GM21723 (cell line): ENCODE measurements at regions not wholly inside any gene's neighbourhood (a gene's known extent, or its start where the extent isn't known, plus 50 kb on each side); places are given as distances from the start of the nearest gene placed in this dataset.
A peak's percentile ranks its signal among the peaks of the same experiment; 100 is the strongest.
"Not testable (repeated sequence)": the region's sequence is repeated elsewhere in the genome, so short reads cannot be mapped to it uniquely, and the experiment has no call there.

Experiments
- ATAC-seq: cut with Tn5 transposase; IDR thresholded peaks from one replicate; pipeline ENCODE4 v1.9.1; 2021; ENCODE audit warnings: mild to moderate bottlenecking, moderate library complexity; ENCODE audit not compliant: unreplicated experiment

DNA sequence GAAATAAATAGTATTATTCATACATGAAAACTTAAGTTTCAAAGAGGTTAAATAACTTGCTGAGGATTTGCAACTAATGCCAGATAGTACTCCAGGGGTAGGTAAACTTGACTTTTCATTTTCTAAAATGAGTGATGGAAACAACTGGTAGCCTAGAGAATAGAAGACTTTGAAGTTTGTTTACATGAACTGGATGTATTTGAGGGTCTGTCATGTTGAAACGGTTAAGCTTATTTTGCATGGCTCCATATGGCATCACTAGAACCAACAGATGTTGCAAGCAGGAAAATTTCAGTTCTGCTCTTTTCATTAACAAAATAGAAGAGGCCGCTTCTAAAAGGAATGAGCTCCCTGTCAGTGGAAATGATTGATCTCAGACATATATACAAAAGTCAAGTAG is 105.1 kb upstream of the SGCD start:
- ATAC-seq = no peak

DNA sequence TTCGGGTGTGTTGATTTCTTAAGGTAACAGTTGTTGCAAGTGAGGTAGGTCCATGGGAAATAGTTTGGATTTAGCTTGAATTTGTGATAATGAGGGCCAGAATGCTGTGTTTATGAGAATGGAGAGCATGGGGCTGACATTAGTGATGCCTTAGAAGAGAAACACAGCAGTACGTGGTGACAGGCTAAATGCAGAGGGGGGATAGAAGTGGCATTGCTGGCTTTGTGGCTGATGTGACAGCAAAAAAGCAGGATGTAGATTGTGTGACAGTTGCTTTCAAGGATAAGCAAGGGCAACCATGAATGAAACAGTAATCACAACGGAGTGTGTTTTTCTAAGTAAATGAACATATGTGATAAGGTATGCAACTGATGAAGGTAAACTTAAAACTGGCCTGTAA is 103.4 kb upstream of the SGCD start:
- no peak for ATAC-seq

DNA sequence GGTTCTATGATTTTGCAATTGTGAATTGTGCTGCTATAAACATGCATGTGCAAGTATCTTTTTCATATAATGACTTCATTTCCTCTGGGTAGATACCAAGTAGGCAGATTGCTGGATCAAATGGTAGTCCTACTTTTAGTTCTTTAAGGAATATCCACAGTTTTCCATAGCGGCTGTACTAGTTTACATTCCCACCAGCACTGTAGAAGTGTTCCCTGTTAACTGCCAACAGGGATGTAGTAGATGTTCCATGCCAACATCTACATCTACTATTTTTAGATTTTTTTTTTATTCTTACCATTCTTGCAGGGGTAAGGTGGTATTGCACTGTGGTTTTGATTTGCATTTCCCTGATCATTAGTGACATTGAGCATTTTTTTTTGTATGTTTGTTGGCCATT is 100.5 kb upstream of the SGCD start:
- not testable (repeated sequence) for ATAC-seq

DNA sequence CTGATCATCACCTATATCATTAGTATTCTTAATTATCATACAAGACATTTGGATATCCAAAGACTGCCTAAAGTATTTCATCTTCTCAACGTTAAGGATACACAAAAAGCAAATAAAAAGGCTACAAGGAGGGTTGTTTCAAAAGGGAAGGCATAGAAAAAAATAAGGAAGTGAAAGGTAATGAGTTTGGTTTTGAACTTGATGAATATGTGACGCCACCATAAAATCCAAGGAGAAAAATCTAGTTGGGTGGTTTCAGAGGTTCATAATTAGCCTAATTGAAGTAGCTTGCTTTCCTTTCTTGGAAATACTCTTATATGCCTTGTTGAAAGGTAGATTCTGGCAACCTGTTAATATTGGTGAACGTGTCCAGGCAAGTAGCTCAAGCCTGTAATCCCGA is 96.1 kb upstream of the SGCD start:
- ATAC-seq = no peak

DNA sequence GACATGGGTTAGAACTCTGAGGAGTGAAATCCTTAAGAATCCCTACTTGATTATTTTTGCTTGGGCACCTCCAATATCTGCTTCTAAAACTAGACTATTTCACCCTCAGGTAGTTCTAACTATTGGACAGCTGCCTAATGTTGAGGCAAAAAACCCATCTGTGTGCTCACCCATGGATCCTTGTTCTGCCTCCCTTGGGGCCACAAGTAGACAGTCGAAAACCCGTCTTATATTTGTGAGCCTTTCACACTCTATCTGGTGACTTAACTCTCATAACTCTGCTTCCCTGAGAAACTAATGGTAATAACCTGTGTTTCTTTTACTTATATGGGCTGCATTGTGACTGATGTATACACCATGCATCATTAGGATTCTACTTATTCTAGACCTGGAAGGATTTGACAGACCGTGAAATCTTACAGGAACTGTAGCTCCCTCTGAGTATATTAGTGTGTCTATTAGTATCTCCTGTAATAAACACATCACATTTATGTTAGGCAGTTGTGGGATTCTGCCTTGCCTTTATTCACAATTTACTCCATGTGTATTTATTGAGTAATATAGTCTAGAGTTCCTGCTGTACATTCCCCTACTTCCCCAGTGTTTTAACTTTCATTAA is 94.6 kb upstream of the SGCD start:
- no peak for ATAC-seq

DNA sequence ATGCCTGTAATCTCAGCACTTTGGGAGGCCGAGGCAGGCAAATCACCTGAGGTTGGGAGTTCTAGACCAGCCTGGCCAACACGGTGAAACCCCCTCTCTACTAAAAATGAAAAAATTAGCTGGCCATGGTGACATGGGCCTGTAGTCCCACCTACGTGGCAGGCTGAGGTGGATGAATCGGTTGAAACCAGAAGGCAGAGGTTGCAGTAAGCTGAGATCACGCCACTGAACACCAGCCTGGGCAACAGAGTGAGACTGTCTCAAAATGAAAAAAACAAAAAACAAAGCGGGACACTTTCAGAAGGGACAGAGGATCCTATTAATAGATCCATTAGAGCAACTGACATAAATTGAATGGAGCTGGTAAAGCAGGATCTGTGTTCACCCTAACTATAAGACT is 89.6 kb upstream of the SGCD start:
- peak; percentile 88 for ATAC-seq

DNA sequence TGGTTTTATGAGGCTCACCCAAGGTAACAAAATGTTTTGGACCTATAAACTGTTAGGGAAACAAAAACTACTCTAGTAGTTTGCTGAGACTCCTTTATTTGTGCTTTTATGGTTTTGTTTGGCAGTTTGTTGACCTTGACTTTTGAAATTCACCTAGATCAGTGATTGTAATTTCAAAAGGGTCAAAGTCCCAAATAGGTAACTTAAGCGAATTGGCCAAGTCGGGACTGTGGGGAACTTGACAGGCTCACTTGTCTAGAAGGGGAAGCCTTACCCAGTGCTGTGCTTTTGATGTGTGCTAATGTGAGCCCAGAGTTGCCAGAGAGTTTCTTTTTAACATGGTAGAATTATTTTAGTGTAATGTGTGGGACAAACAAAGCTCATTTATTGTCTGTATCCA is 87.2 kb upstream of the SGCD start:
- no peak for ATAC-seq

DNA sequence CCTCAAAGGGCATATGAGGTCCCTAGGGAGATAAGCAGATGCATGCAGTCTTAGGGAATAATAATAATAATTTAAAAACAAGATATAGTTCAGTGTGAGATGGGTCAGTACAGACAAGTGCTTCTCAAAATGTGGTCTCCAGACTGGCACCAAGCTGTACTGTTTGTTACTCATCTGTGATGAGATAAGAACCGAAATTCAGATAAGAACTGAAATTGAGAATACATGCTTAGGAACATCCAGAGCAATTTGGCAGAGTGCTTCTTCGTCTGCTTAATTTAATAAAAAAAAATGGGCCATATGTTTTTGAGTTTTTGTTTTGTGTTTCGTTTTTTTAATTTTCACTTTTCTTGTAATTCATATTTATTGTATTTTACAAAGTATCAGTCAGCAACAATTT is 86.5 kb upstream of the SGCD start:
- ATAC-seq = no peak

DNA sequence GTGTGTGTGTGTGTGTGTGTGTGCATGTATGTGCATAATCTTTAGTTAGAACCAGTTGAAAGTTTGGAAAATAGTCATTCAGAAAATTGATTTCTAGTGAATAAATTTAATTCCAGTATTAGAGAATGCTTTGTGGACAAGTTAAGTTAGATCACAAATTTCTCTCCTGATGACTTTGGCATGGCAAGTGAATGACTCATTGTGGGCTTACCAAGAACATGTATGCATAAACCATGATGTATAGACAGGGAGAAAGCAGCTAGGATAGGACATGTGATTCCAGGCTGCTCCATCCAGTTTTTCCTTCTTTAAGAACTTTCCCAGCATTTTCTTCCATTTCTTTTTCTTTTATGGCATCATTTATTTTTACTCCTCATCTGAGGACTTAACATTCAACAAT is 85.7 kb upstream of the SGCD start:
- ATAC-seq = no peak

DNA sequence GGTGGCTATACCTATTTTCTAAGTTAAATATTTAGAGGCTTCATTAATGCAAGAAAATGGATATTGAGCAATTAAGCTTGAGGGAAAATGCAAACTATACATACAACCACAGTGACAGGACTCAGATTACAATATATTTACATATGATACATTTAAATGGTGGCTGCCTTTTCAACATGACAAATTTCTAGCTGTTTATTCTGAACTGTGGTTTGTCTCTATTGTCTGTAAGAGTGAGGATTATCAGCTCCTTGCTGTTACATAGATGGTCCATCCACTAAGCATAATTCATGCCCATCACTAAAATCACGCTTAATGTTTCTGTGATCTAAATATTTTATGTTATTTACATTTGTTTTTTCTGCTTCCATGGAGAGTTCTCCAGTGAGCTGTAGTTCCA is 81.1 kb upstream of the SGCD start:
- ATAC-seq = no peak

DNA sequence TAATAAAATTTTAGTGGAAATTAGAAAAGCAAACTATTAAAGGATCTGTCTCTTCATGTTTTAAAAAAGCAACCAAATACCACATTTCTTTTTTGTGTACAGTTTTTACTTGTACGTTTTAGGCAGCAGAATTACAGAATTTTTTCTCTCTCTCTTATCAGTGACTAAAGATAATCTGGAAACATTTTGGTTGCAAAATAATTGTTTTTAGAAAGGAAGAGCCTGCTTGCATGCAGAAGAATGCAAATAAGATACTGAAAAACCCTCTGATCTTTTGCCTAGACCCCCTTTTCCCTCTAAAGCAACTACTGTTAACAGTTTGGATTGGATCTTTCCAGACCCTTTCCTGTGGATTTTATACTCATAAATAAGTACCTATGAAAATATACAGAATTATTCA is 75.9 kb upstream of the SGCD start:
- no peak for ATAC-seq

DNA sequence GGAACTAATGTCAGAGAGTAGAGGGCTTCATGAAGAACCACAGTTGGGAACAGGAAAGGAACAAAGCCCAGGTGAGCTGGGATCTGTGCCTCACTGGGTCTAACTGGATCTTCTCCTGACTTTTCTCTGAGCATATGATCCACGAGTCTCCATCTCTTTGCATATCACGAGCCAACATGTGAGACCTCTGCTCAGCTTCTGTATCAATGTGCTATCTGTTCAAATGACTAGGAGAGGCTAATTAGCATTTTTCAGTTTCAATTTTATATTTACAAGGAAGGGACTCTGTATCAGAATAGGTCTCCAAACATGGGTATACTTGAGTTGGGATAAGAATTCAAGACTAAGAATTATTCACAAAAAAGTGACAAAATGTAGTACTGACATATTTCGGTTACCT is 73.8 kb upstream of the SGCD start:
- no peak for ATAC-seq

DNA sequence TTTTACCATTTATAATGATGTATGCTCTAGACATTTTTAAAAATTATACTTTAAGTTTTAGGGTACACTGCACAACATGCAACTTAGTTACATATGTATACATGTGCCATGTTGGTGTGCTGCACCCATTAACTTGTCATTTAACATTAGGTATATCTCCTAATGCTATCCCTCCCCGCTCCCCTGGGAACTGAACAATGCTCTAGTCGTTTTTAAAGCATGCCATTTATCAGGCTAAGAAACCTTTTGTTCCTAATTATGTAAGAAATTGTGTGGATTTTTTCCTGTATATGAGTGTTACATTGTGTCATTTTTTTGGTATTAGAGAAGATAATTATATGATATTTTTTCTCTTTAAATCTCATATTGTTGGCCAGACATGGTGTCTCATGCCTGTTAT is 72.8 kb upstream of the SGCD start:
- no peak for ATAC-seq

DNA sequence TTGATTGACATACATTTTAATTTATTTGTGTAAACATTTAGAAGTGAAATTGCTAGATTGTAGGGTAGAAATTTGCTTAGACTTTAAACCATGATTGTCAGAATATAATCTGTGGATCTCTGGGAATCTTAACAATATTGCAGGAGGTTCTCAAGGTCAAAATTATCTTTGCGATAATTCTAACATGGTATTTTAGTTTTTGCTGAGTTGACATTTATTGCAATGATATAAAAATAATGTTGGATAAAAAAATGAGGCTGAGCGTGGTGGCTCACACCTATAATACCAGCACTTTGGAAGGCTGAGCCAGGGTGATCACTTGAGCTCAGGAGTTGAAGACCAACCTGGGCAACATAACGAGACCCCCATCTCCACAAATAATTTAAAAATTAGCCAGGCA is 70.3 kb upstream of the SGCD start:
- ATAC-seq = no peak

DNA sequence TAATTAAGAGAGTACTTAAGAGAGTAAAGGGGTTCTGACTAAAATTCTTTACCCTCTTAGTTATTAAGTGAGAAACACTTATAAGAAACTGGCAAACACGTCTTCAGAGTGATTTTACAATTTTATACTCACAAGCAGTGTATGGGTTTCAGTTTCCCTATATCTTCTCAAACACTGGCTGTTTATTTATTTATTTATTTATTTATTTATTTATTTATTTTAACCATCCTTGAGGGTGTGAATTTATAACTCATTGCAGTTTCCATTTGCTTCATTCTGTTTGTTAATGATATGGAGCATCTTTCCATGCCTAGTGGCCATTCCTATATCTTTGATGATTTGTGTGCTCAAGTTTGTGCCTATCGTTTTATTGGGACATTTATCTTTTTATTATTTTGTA is 68.0 kb upstream of the SGCD start:
- ATAC-seq = no peak

DNA sequence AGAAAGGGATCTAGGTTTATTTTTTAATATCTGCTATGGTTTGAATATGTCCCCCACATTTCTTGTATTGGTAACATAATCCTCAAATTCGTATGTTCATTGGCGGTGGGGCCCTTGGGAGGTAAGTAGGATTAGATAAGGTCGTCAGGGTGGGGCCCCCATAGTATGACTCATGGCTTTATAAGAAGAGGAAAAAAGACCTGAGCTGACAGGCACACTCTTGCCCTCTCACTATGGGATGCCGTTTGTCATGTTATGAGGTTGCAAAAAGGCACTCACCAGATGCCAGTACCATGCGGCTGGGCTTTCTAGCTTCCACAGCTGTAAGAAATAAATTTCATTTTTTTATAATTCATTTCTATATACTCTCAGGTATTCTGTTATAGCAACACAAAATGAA is 67.3 kb upstream of the SGCD start:
- no peak for ATAC-seq

DNA sequence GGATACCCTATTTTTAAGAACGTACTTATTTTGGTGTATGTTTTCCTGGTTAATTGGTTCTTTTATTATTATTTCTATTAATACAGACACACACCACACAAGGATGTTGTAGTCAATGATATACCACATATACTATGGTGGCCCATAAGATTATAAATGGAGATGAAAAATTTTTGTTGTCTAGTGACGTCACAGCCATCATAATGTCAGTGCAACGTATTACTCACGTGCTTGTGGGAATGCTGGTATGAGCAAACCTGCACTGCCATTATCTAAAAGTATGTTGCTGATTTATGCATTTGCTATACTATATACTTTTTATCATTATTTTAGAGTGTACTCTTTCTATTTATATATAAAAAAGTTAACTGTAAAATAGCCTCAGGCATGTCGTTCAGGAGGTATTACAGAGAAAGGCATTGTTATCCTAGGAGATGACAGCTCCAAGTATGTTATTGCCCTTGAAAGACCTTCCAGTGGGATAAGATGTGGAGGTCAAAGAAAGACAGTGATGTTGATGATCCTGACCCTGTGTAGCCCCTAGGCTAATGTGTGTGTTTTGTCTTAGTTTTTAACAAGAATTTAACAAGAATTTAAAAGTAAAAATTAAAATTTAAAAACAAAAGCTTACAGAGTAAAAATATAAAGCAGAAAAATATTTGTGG is 65.6 kb upstream of the SGCD start:
- ATAC-seq = no peak

DNA sequence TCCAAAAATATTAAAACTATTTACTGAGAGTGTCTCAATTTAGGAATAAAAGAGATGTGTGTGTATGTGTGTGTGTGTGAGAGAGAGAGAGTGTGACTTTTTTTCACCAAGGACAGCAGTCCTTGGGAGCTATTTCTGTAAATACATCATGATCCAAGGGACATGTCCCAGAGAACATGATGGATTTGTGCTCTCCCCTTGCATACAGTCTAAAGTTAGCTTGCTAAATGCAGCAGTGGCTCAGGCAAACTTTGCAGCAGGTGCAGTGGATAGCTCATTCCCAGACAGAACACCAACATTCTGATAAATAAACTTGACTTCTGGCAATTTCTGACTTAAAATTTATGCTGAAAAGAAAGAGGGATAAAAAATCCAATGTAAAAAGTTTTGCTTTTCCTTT is 55.4 kb upstream of the SGCD start:
- no peak for ATAC-seq

DNA sequence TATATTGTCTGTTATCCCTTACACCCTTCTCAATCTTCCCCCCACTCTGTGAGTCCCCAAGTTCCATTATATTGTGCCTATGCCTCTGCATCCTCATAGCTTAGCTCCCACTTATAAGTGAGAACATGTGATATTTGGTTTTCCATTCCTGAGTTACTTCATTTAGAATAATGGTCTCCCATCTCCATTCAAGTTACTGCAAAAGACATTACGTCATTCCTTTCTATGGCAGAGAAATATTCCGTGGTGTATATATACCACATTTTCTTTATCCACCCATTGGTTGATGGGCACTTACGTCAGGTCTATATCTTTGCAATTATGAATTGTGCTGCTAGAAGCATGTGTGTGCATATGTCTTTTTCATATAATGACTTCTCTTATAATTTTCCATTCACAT is 54.8 kb upstream of the SGCD start:
- ATAC-seq = no peak

DNA sequence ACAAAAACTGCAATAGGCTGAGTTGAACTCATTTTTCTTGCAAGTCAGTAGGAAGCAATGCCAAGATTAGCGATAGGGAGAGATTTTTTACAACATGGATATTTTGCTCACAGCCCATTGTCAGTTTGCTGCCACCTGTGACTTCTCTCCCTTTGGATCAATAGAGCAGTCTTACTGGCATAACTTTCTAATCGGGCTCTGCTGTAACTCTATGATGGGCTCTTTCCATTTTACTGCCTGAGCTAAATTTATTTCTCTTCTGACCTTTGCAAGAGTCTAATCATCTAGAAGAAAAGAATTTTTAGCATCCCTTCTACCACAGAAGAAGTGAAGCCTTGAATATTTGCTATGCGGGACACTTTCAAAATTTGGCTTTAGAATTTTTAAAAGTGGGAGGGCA is 53.6 kb upstream of the SGCD start:
- ATAC-seq = no peak

DNA sequence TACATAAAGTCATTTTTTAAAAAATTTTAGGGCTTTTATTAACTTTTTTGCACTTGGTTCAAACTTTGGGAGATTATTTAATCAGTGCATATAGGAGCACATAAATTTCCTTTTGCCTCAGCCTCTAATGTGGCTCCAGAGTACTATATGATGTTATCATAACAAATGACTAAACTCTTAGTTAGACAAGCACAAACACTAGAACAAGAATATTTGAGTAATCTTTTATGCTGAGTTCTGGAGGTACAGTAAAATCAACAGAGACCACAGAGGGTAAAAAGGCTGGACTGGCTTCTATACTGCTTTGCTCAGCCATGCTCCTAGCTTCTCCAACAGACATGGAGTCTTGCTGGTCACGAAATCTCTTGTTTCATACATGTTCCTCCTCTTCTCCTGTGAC is 52.5 kb upstream of the SGCD start:
- no peak for ATAC-seq
